Retinal pigment epithelial cell (primary cell): ENCODE measurements at regions not wholly inside any gene's neighbourhood (a gene's known extent, or its start where the extent isn't known, plus 50 kb on each side); places are given as distances from the start of the nearest gene placed in this dataset.

ENCODE experiments used
- DNase-seq: peaks from one replicate; pipeline ENCODE4 v3.0.0-alpha.2; 2010; ENCODE audit warnings: low read depth
- H3K4me3 ChIP-seq: 2 replicates; pipeline ENCODE4 v1.5.1; 2011; ENCODE audit warnings: mild to moderate bottlenecking, low read length, control low read depth, moderate library complexity
- TF ChIP-seq, protein P1 (sequence below): conservative IDR thresholded peaks from 2 replicates; pipeline ENCODE4 v1.5.1; 2011; ENCODE audit warnings: low read depth, low read length, control low read depth, inconsistent platforms

DNA sequence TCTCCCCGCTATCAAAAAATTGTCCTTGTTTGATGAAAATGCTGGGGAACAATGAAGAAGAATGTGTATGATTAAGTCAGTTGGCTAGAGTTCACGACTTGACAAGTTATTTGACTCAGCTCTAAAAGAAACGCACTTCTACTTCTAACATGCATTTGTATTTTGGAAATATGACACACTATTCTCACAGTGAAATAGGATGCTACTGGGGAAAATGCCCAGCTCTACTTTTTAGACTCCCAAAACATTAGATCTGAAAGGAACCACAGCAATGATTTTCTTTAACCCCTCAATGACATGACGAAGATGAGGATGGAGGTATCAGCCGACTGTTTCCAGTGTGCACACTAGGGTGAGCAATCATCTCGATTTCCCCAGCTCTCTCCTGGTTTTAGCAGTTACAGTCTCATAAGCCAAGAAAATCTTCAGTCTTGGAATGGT is 83.6 kb upstream of the PCSK1 start:
- TF ChIP-seq, protein P1, sequence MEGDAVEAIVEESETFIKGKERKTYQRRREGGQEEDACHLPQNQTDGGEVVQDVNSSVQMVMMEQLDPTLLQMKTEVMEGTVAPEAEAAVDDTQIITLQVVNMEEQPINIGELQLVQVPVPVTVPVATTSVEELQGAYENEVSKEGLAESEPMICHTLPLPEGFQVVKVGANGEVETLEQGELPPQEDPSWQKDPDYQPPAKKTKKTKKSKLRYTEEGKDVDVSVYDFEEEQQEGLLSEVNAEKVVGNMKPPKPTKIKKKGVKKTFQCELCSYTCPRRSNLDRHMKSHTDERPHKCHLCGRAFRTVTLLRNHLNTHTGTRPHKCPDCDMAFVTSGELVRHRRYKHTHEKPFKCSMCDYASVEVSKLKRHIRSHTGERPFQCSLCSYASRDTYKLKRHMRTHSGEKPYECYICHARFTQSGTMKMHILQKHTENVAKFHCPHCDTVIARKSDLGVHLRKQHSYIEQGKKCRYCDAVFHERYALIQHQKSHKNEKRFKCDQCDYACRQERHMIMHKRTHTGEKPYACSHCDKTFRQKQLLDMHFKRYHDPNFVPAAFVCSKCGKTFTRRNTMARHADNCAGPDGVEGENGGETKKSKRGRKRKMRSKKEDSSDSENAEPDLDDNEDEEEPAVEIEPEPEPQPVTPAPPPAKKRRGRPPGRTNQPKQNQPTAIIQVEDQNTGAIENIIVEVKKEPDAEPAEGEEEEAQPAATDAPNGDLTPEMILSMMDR, result no peak
- H3K4me3 ChIP-seq, result no peak overlapping the region
- no peak for DNase-seq

DNA sequence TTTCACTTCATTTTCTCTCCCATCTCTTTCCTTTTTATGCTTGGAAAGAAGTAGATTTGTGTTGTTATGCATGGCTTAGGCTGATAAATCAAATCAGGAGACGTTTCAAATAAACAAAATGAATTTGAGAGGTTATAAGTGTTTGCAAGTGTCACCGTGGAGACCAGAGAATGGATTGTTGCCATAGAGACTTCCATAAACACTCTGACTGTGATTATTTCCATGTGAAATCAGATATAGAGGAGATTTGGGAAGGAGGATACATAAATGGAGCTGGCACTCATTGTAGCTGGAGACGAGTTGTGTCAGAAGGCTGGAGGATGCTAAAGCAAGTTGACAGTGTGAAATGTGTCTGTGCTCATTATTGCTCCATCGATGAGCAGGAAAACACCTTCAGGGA is 84.2 kb upstream of the PCSK1 start:
- H3K4me3 ChIP-seq, result no peak overlapping the region
- TF ChIP-seq, protein P1, result no peak
- DNase-seq, result no peak

DNA sequence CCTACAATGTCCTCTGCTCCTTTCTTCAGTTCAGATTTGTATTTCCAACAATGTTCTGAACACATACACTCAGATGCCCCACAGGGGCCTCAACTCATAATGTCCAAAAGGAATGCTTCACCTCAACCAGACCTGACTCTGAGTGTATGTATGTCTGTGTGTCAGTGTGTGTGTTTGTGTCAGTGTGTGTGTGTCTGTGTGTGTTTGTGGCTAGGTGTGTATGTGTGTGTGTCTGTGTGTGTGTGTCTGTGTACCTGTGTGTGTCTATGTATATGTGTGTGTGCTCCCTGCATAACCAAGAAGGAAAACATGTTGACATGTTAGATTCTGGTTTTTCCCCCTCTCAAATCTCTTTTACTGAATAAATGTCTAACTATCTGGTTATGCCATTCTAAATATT is 87.3 kb upstream of the PCSK1 start:
- TF ChIP-seq, protein P1, result no peak
- no peak for DNase-seq
- H3K4me3 ChIP-seq, result no peak overlapping the region

DNA sequence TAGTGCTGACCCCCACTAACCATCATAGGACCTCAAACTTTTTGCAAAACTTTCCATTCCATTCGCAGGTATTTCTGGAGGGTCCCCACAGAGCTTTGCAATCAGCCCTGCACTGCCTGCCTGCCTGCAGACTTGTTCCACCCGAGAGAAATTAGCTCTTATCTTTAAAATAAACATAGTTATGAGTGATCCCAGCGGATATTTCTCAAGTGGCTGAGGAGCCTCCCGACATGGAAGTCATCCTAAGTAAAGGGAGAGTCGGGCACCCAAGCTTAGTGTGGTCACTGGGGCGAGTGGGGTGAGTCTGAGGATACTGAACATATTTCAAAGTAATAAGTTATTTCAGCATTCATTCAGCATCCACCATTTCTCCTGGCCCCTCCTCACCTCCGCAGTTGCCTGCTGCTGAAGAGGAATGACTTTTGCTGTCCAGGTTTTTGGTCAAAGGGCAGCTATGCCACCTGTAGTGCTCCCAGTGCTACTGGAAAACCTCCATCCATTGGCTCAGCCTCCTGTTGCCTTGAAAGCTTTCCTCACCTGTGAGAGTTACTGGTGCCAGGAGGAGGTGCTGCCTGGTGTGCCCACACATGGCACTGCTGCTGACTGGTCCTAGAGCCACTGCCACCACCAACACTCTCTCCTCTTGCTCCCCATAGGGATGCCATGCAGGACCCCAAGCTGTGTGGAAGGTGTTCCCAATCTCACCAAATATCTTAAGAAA is 89.7 kb upstream of the PCSK1 start:
- TF ChIP-seq, protein P1, result no peak
- no peak for DNase-seq
- H3K4me3 ChIP-seq, result no peak overlapping the region

DNA sequence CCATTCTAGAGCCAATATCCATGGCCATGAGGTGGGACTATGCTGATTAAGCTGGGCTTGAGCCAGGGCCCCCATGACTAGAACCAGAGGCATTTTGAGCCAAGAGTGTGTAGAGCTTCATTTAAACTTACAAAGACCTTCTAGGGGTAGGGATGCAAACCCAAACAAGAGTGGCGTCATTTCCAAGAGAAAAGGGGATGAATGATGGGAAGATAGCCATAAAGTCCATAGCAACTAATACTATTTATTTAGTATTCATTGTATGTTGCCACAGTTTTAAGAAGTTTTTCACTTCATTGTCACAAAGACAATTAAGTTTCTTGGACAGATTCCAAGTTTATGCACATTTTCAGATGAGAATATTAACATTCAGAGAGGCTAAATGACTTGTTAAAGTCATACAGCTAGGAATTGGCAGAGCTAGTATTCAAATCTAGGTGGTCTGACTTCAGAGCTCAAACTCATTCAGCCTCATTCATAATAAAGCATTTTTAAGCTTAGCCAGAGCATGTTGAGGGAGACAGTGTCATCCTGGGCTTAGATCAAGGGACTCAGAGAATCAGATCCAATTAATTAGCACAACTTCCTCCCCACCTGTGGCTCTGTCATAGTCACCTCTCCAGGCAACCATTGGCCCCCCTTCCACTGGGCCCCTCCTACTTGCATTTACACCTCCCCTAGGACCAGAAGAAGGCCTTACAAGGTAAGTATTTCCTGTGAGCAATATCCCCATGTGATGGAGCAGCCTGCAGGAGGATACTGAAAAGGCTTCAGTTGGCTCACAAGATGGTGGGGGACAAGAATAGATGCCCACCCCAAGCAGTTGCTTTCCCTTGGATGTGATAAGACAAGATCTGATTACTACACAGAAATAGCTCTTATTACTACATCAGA is 95.0 kb upstream of the PCSK1 start:
- TF ChIP-seq, protein P1, result no peak
- DNase-seq, result no peak
- H3K4me3 ChIP-seq, result no peak overlapping the region

DNA sequence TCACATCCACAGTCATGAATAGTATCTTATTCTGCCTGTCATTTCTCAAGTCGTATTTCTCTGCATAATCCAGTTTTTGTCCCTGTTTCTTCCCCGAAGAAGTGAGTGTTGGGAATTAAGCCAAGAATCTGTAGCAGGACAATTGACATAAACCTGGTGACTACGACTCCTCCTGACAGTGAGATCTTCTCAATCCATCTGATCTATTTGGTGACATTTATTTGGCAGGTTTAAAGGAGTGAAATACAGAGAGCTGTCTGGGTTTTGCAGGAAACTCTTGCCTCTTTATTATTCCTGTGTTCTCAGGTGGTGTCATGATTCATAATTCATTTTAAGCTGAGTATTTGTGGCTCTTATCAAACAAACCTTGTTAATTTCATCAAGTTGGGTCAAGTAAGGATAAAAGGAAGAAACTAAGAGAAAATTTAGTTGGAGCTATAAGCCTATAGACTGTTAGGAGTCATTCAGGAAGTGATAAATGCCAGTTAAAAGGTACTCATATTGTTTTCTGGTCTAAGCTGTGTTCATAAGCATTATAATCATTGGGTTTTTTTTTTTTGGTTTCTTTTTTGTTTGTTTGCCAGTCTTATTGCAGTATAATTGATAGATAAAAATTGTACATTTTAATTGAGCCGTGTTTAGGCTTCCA is 95.9 kb upstream of the PCSK1 start:
- DNase-seq, result no peak
- H3K4me3 ChIP-seq, result no peak overlapping the region
- TF ChIP-seq, protein P1, result no peak
